Osteocyte (in vitro differentiated cells): ENCODE measurements at regions not wholly inside any gene's neighbourhood (a gene's known extent, or its start where the extent isn't known, plus 50 kb on each side); places are given as distances from the start of the nearest gene placed in this dataset.
A peak's percentile ranks its signal among the peaks of the same experiment; 100 is the strongest.

ENCODE experiments used
- DNase-seq: peaks from one replicate; pipeline ENCODE4 v3.0.0; 2021; ENCODE audit warnings: mixed read lengths; ENCODE audit not compliant: unreplicated experiment; ENCODE audit errors: extremely low spot score
- H3K27ac Mint-ChIP-seq: one replicate; pipeline ENCODE4 v1.8.0; 2021; ENCODE audit warnings: mild to moderate bottlenecking, mixed read lengths; ENCODE audit not compliant: unreplicated experiment
- H3K27me3 Mint-ChIP-seq: one replicate; pipeline ENCODE4 v1.8.0; 2021; ENCODE audit warnings: mixed read lengths; ENCODE audit not compliant: unreplicated experiment
- H3K36me3 Mint-ChIP-seq: one replicate; pipeline ENCODE4 v1.8.0; 2021; ENCODE audit warnings: mixed read lengths; ENCODE audit not compliant: unreplicated experiment
- H3K4me1 Mint-ChIP-seq: one replicate; pipeline ENCODE4 v1.8.0; 2021; ENCODE audit warnings: mixed read lengths; ENCODE audit not compliant: unreplicated experiment
- H3K4me3 Mint-ChIP-seq: one replicate; pipeline ENCODE4 v1.8.0; 2021; ENCODE audit warnings: mild to moderate bottlenecking, moderate library complexity, mixed read lengths; ENCODE audit not compliant: unreplicated experiment
- H3K9me3 Mint-ChIP-seq: one replicate; pipeline ENCODE4 v1.8.0; 2021; ENCODE audit warnings: mixed read lengths; ENCODE audit not compliant: unreplicated experiment
- CTCF ChIP-seq: fragments of 200-600 bp; sonication (generic); IDR thresholded peaks from 2 replicates; pipeline ENCODE4 v1.5.0; 2021; ENCODE audit warnings: antibody characterized with exemption, mild to moderate bottlenecking, moderate library complexity

GRCh38 chr3:514192-514591 is 317.6 kb downstream of the CHL1 start:
- H3K4me1 Mint-ChIP-seq, result no peaks in the 10 kb centered on the region
- H3K4me3 Mint-ChIP-seq, result no peak overlapping the region
- H3K27ac Mint-ChIP-seq, result no peak overlapping the region
- H3K27me3 Mint-ChIP-seq, result no peaks in the 10 kb centered on the region
- no peaks in the 10 kb centered on the region for H3K36me3 Mint-ChIP-seq
- H3K9me3 Mint-ChIP-seq, result peaks cover 5% of the 10 kb centered on the region
- no peak for DNase-seq
- TF ChIP-seq CTCF, result no peak

- Mint-ChIP-seq H3K4me3 (no peak overlapping the region), H3K36me3 (no peaks in the 10 kb centered on the region), H3K4me1 (no peaks in the 10 kb centered on the region), H3K27ac (no peak overlapping the region), H3K9me3 (no peaks in the 10 kb centered on the region), H3K27me3 (no peaks in the 10 kb centered on the region)
- DNase-seq, result no peak
- no peak for TF ChIP-seq CTCF
Observed at GRCh38 chr3:519026-519425, 322.5 kb downstream of the CHL1 start.

GRCh38 chr3:522888-523287 is 326.3 kb downstream of the CHL1 start:
- DNase-seq, result no peak
- H3K36me3 Mint-ChIP-seq, result no peaks in the 10 kb centered on the region
- peaks cover 6% of the 10 kb centered on the region for H3K9me3 Mint-ChIP-seq
- no peak overlapping the region for H3K27ac Mint-ChIP-seq
- no peaks in the 10 kb centered on the region for H3K4me1 Mint-ChIP-seq
- no peak overlapping the region for H3K4me3 Mint-ChIP-seq
- no peak for TF ChIP-seq CTCF
- H3K27me3 Mint-ChIP-seq, result no peaks in the 10 kb centered on the region

- no peak overlapping the region for H3K27ac Mint-ChIP-seq
- TF ChIP-seq CTCF, result no peak
- H3K9me3 Mint-ChIP-seq, result peaks cover 13% of the 10 kb centered on the region
- H3K4me1 Mint-ChIP-seq, result no peaks in the 10 kb centered on the region
- H3K27me3 Mint-ChIP-seq, result no peaks in the 10 kb centered on the region
- DNase-seq, result no peak
- no peak overlapping the region for H3K4me3 Mint-ChIP-seq
- H3K36me3 Mint-ChIP-seq, result no peaks in the 10 kb centered on the region
Observed at GRCh38 chr3:525415-525814, 328.9 kb downstream of the CHL1 start.

- Mint-ChIP-seq H3K4me3 (peak overlapping the region; percentile 22), H3K4me1 (no peaks in the 10 kb centered on the region), H3K36me3 (no peaks in the 10 kb centered on the region), H3K27ac (no peak overlapping the region), H3K9me3 (peaks cover 43% of the 10 kb centered on the region), H3K27me3 (no peaks in the 10 kb centered on the region)
- DNase-seq, result no peak
- TF ChIP-seq CTCF, result no peak
Observed at GRCh38 chr3:535566-536416, 339.2 kb downstream of the CHL1 start.
